ENCODE measurements at regions not wholly inside any gene's neighbourhood (a gene's known extent, or its start where the extent isn't known, plus 50 kb on each side); places are given as distances from the start of the nearest gene placed in this dataset.

GRCh38 chr1:24258735-24259424 lies 60.3 kb upstream of the GRHL3 start:
- TF ChIP-seq CTCF (IDR thresholded peaks at IDR 0.05; ENCODE audit: low read depth, low read length): no peak
- no peaks in the 10 kb centered on the region for H3K27me3 ChIP-seq
- H3K9me3 ChIP-seq (ENCODE audit: low read depth): no peaks in the 10 kb centered on the region
- H3K36me3 ChIP-seq: no peaks in the 10 kb centered on the region
- H3K4me1 ChIP-seq (ENCODE audit: low read depth): no peaks in the 10 kb centered on the region
- no peak overlapping the region for H3K27ac ChIP-seq
- H3K4me3 ChIP-seq: no peak overlapping the region
- DNase-seq (ENCODE audit: low read depth in 1 of 2, low spot score in 1 of 2): no peak

- no peaks in the 10 kb centered on the region for H3K36me3 ChIP-seq
- DNase-seq (ENCODE audit: low read depth in 1 of 2, low spot score in 1 of 2): no peak
- no peaks in the 10 kb centered on the region for H3K27me3 ChIP-seq
- TF ChIP-seq CTCF (IDR thresholded peaks at IDR 0.05; ENCODE audit: low read depth, low read length): no peak
- no peaks in the 10 kb centered on the region for H3K4me1 ChIP-seq (ENCODE audit: low read depth)
- no peak overlapping the region for H3K4me3 ChIP-seq
- H3K9me3 ChIP-seq (ENCODE audit: low read depth): no peaks in the 10 kb centered on the region
- H3K27ac ChIP-seq: no peak overlapping the region
These were observed 61.8 kb upstream of the GRHL3 start for GRCh38 chr1:24257373-24257772.

GRCh38 chr1:24256687-24257086 lies 62.5 kb upstream of the GRHL3 start:
- Histone ChIP-seq H3K27me3 (no peaks in the 10 kb centered on the region), H3K4me1 (ENCODE audit: low read depth) (no peaks in the 10 kb centered on the region), H3K36me3 (no peaks in the 10 kb centered on the region), H3K4me3 (no peak overlapping the region), H3K9me3 (ENCODE audit: low read depth) (no peaks in the 10 kb centered on the region), H3K27ac (no peak overlapping the region)
- no peak for DNase-seq (ENCODE audit: low read depth in 1 of 2, low spot score in 1 of 2)
- TF ChIP-seq CTCF (IDR thresholded peaks at IDR 0.05; ENCODE audit: low read depth, low read length): no peak

GRCh38 chr1:24255226-24255625 lies 63.9 kb upstream of the GRHL3 start:
- H3K27me3 ChIP-seq: no peaks in the 10 kb centered on the region
- H3K4me3 ChIP-seq: no peak overlapping the region
- TF ChIP-seq CTCF (IDR thresholded peaks at IDR 0.05; ENCODE audit: low read depth, low read length): no peak

GRCh38 chr1:24254783-24255182 lies 64.4 kb upstream of the GRHL3 start:
- DNase-seq (ENCODE audit: low read depth in 1 of 2, low spot score in 1 of 2): no peak
- Histone ChIP-seq H3K36me3 (no peaks in the 10 kb centered on the region), H3K27me3 (no peaks in the 10 kb centered on the region), H3K27ac (no peak overlapping the region), H3K9me3 (ENCODE audit: low read depth) (no peaks in the 10 kb centered on the region), H3K4me1 (ENCODE audit: low read depth) (no peaks in the 10 kb centered on the region), H3K4me3 (no peak overlapping the region)
- TF ChIP-seq CTCF (IDR thresholded peaks at IDR 0.05; ENCODE audit: low read depth, low read length): no peak

More at GRCh38 chr1:24255226-24255625, 63.9 kb upstream of the GRHL3 start:
- no peak for DNase-seq (ENCODE audit: low read depth in 1 of 2, low spot score in 1 of 2)
- H3K4me1 ChIP-seq (ENCODE audit: low read depth): no peaks in the 10 kb centered on the region
- no peaks in the 10 kb centered on the region for H3K9me3 ChIP-seq (ENCODE audit: low read depth)
- H3K36me3 ChIP-seq: no peaks in the 10 kb centered on the region
- no peak overlapping the region for H3K27ac ChIP-seq

Measured in cardiac muscle cell (in vitro differentiated cells and primary cell).